H1 (cell line): ENCODE measurements at regions not wholly inside any gene's neighbourhood (a gene's known extent, or its start where the extent isn't known, plus 50 kb on each side); places are given as distances from the start of the nearest gene placed in this dataset.

Experiments used
- ASH2L ChIP-seq: fragments of 200-600, 300-600 bp; sonication (generic); IDR thresholded peaks from one replicate; pipeline ENCODE4 v1.7.1; 2017; ENCODE audit warnings: low read length
- JUND ChIP-seq: IDR thresholded peaks from 2 replicates; pipeline ENCODE4 v1.6.1; 2011; ENCODE audit warnings: mild to moderate bottlenecking, improper control_type of control experiment, low read length
- SUZ12 ChIP-seq: fragments of 200-600 bp; sonication (generic); IDR thresholded peaks from 2 replicates; pipeline ENCODE4 v1.6.1; 2012; ENCODE audit warnings: mild to moderate bottlenecking, inconsistent platforms, low read length, moderate library complexity, mixed read lengths
- YY1 ChIP-seq: IDR thresholded peaks from 2 replicates; pipeline ENCODE4 v1.6.1; 2011; ENCODE audit warnings: low read depth, mild to moderate bottlenecking, low read length

DNA sequence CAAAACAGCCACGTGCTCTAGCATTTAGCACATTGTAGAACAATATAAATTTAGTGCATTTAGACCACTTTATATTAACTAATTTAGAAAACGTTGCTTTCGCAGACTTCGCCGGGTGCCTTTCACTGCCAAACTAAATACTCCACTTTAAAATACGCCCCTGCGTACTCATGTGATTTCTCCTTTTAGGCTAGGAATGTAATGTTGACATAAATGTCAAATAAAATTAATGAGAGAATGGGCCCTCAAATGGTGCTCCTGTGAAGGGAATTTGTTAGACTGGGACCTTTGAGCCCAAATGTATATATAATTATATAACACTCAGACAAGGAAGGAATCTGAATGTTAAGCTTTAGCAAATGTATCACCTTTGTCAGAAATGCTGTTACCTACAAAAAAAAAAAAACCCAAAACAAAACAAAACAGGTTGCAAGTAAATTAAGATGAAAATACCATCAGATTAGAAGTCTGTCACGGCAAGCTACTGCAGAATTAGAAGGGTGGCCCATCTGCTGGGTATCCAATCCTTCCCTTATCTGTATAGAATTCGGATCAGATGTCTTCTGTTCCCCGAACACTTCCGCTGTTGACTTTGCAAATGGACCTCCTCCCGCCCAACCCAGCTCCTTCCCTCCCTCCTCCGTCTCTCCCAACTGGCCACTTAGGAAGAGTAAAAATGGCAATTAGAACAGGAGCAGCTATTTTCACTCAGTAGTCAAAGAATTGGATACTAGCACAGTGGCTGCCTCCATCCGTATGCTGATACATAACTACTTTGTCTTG is 159.3 kb upstream of the FOXN3 start (continued):
- TF ChIP-seq YY1 (no peak), ASH2L (no peak), JUND (no peak), SUZ12 (no peak)
